G401 (cell line): ENCODE measurements at regions not wholly inside any gene's neighbourhood (a gene's known extent, or its start where the extent isn't known, plus 50 kb on each side); places are given as distances from the start of the nearest gene placed in this dataset.
"Not testable (repeated sequence)": the region's sequence is repeated elsewhere in the genome, so short reads cannot be mapped to it uniquely, and the experiment has no call there.

Source experiments
- DNase-seq: peaks from one replicate; pipeline ENCODE4 v3.0.0-alpha.2; 2015; ENCODE audit warnings: low spot score
- in situ Hi-C: cut with HindIII; loops from 2 replicates; pipeline ENCODE4 v1.10.0; 2016; ENCODE audit warnings: low sequenced_read_pairs, mixed read lengths

DNA sequence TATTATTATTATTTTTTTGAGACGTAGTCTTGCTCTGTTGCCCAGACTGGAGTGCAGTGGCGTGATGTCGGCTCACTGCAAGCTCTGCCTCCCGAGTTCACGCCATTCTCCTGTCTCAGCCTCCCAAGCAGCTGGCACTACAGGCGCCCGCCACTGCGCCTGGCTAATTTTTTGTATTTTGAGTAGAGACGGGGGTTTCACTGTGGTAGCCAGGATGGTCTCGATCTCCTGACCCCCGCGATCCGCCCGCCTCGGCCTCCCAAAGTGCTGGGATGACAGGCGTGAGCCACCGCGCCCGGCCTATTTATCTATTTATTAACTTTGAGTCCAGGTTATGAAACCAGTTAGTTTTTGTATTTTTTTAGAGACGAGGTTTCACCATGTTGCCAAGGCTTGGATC lies 3901.0 kb upstream of the OR11H1 start:
- in situ Hi-C loops, DNase-seq: not testable (repeated sequence)

DNA sequence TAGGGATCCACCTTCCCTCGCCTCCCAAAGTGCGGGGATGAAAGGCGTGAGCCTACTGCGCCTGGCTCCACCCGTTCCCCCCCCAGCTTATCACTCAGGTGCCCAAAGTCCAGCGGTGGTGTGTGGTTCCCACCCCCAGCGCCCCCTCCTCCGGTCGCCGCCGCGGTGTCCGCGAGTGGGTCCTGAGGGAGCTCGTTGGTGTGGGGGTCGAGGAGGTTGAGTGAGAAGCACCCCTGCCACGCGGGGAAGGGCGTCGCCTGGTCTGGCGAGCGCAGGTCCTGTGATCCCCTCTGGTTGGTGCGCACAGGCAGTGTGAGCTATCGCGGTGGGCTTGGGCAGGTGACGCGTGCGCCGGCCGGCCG lies 3900.6 kb upstream of the OR11H1 start:
- no peak for DNase-seq
- in situ Hi-C loops, result no loop called here

DNA sequence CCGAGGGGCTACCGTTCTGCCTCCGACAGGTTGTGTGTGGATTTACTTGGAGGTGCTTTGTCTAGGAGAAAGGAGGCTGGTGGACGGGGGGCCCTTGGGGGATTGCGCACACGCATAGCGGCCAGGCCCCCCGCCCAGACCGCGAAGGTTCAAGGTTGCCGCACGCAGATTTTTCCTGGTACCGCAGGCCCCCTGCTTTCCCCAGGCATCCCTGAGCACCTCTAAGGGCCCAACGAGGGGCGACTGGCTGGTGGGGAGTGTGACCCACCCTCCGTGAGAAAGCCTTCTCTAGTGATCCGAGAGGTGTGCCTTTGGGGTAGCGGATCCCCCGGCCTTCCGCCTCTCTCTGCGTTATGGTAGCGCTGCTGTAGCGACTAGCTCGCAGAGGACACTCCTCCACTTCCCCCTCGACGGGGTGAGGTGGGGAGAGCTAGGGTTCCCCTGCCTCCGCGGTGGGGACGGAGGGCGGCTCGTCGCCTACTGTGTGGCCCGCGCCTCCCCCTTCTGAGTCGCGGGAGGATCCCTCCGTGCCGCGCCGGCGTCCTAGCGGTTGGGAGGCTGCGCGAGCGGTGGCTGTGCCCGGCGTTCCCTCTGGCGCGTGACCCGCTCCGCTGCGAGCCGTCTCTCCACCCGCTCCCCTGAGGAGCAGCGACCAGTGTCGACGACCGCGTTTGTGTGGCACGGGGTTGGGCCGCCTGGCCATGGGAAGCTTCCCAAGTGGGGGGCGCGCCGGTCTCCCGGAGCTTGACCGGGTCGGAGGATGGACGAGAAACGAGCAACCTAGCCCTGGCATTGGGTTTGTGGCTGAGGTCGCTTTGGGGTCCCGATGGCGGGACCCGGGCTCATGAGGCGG lies 3900.0 kb upstream of the OR11H1 start:
- in situ Hi-C loops, result no loop called here

DNA sequence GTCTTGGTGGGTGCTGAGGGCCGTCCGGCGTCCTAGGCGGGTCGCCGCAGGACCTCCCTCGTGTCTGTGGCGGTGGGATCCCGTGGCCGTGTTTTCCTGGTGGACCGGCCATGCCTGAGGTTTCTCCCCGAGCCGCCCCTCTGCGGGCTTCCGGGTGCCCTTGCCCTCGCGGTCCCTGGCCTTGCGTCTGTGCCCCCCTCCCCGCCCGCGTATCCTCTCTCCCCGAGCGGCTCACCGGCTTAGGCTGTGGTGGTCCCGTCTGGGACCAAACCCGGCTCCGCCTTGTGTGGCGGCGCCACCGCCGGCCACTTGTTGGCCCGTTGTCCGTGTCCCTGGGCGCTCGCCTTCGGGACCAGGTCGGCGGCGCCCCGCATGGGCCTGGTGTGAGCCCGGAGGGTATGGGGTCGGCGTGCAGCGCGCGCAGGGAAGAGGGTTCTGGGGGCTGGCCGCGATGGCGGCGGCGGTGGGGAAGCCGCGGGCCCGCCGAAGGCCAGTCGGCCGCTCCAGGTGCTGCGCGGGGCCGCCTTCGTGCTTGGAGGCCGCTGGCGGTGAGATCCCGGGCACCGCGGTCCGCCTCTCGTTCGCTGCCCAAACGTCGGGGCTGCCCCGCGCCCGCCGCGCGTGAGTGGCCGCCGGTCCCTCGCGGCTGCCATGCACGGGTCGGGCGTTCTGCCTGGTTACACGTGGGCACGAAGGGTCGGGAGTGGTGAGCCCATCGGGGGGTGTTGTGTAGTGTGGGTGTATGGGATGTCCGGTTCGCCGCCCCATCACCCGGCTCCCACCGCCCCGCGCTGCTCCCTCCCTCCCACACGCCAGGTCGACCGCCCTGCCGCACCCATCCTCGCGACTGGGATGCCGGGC lies 3899.1 kb upstream of the OR11H1 start:
- in situ Hi-C loops, result no loop called here
- DNase-seq, result no peak

More for the DNA sequence above, 3900.0 kb upstream of the OR11H1 start:
- no peak for DNase-seq

DNA sequence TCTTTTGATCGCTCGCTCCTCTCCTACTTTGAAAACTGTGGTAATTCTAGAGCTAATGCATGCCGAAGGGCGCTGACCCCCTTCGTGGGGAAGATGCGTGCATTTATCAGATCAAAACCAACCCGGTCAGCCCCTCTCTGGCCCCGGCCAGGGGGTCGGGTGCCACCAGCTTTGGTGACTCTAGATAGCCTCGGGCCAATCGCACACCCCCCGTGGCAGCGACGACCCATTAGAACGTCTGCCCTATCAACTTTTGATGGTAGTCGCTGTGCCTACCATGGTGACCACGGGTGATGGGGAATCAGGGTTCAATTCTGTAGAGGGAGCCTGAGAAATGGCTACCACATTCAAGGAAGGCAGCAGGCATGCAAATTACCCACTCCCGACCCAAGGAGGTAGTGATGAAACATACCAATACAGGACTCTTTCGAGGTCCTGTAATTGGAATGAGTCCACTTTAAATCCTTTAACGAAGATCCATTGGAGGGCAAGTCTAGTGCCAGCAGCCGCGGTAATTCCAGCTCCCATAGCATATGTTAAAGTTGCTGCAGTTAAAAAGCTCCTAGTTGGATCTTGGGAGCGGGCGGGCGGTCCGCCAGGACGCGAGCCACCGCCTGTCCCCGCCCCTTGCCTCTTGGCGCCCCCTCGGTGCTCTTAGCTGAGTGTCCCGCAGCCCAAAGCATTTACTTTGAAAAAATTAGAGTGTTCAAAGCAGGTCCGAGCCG lies 3898.2 kb upstream of the OR11H1 start:
- DNase-seq, result no peak
- in situ Hi-C loops, result no loop called here

DNA sequence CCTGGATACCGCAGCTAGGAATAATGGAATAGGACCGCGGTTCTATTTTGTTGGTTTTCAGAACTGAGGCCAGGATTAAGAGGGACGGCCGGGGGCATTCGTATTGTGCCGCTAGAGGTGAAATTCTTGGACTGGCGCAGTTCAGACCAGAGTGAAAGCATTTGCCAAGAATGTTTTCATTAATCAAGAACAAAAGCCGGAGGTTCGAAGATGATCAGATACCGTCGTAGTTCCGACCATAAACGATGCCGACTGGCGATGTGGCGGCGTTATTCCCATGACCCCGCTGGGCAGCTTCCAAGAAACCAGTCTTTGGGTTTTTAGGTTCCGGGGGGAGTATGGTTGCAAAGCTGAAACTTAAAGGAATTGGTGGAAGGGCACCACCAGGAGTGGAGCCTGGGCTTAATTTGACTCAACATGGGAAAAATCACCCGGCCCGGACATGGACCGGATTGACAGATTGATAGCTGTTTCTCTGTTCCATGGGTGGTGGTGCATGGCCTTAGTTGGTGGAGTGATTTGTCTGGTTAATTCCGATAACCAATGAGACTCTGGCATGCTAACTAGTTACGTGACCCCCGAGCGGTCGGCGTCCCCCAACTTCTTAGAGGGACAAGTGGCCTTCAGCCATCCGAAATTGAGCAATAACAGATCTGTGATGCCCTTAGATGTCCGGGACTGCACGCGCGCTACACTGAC lies 3897.5 kb upstream of the OR11H1 start:
- DNase-seq, result peak; percentile 7
- in situ Hi-C loops, result not testable (repeated sequence)
